ENCODE measurements at regions not wholly inside any gene's neighbourhood (a gene's known extent, or its start where the extent isn't known, plus 50 kb on each side); places are given as distances from the start of the nearest gene placed in this dataset.

DNA sequence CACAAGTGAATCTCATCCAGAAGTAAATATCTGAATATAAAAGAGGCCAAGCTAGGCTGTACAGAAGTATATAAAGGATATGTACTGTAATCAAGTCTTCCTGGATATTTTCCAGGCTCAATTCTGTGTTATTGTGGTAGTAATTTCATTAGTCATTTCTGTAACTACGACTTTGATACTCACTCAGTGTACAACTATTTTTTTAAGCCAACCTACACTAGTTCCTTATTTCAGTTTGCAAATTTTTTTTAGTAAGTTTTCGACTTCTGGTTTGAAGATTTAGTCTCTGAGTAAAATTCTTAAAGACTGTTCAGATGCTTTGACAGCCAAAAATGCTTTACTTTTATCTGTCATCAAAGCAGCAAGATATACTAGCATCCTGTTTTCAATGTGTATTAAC is 130.8 kb downstream of the CAPZA3 start (continued):
- TF ChIP-seq JUNB (CRISPR knock-in tag; conservative IDR thresholded peaks at IDR 0.05) = no peak
- TF ChIP-seq, protein P1, sequence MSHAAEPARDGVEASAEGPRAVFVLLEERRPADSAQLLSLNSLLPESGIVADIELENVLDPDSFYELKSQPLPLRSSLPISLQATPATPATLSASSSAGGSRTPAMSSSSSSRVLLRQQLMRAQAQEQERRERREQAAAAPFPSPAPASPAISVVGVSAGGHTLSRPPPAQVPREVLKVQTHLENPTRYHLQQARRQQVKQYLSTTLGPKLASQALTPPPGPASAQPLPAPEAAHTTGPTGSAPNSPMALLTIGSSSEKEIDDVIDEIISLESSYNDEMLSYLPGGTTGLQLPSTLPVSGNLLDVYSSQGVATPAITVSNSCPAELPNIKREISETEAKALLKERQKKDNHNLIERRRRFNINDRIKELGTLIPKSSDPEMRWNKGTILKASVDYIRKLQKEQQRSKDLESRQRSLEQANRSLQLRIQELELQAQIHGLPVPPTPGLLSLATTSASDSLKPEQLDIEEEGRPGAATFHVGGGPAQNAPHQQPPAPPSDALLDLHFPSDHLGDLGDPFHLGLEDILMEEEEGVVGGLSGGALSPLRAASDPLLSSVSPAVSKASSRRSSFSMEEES (CRISPR knock-in tag; IDR thresholded peaks at IDR 0.05) = no peak
- no peak for TF ChIP-seq MCM3 (IDR thresholded peaks at IDR 0.05)
- TF ChIP-seq, protein P2, sequence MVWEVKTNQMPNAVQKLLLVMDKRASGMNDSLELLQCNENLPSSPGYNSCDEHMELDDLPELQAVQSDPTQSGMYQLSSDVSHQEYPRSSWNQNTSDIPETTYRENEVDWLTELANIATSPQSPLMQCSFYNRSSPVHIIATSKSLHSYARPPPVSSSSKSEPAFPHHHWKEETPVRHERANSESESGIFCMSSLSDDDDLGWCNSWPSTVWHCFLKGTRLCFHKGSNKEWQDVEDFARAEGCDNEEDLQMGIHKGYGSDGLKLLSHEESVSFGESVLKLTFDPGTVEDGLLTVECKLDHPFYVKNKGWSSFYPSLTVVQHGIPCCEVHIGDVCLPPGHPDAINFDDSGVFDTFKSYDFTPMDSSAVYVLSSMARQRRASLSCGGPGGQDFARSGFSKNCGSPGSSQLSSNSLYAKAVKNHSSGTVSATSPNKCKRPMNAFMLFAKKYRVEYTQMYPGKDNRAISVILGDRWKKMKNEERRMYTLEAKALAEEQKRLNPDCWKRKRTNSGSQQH (CRISPR knock-in tag; IDR thresholded peaks at IDR 0.05) = no peak

- 89% methylated on average over 2 of the region's 2 CpGs for WGBS (ENCODE audit: insufficient coverage, low coverage, missing lambda C conversion rate)
- no peak for ATAC-seq
- TF ChIP-seq ZNF586 (CRISPR knock-in tag; conservative IDR thresholded peaks at IDR 0.05) (no peak), ZC3H4 (CRISPR knock-in tag; IDR thresholded peaks at IDR 0.05; ENCODE audit: borderline replicate concordance) (no peak), CCAR2 (IDR thresholded peaks at IDR 0.05; ENCODE audit: low read depth, low read length) (no peak), ELF2 (CRISPR knock-in tag; IDR thresholded peaks at IDR 0.05) (no peak), NFIC (IDR thresholded peaks at IDR 0.05) (no peak), RBM15 (IDR thresholded peaks at IDR 0.05; ENCODE audit: insufficient read depth, low read length) (no peak), EP400 (IDR thresholded peaks at IDR 0.05) (no peak), ZNF780A (CRISPR knock-in tag; IDR thresholded peaks at IDR 0.05) (no peak), TGIF2 (CRISPR knock-in tag; IDR thresholded peaks at IDR 0.05) (no peak), FOXA3 (CRISPR knock-in tag; conservative IDR thresholded peaks at IDR 0.05 in 1 of 2, IDR thresholded peaks at IDR 0.05 in 1 of 2) (no peak), POLR2B (IDR thresholded peaks at IDR 0.05; ENCODE audit: low read depth, partially characterized antibody) (no peak), RBM22 (IDR thresholded peaks at IDR 0.05; ENCODE audit: low read depth, low read length, poor library complexity, severe bottlenecking) (no peak), PKNOX1 (IDR thresholded peaks at IDR 0.05) (no peak)
- TF ChIP-seq, protein P3, sequence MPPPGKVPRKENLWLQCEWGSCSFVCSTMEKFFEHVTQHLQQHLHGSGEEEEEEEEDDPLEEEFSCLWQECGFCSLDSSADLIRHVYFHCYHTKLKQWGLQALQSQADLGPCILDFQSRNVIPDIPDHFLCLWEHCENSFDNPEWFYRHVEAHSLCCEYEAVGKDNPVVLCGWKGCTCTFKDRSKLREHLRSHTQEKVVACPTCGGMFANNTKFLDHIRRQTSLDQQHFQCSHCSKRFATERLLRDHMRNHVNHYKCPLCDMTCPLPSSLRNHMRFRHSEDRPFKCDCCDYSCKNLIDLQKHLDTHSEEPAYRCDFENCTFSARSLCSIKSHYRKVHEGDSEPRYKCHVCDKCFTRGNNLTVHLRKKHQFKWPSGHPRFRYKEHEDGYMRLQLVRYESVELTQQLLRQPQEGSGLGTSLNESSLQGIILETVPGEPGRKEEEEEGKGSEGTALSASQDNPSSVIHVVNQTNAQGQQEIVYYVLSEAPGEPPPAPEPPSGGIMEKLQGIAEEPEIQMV (tag; conservative IDR thresholded peaks at IDR 0.05; ENCODE audit: low read depth) = no peak
Measured at GRCh38 chr12:18872770-18873169, 134.9 kb downstream of the CAPZA3 start.

More at GRCh38 chr12:18872770-18873169, 134.9 kb downstream of the CAPZA3 start:
- Histone ChIP-seq H3K27me3 (ENCODE audit: control insufficient read depth in 2 of 2, insufficient read depth in 2 of 2, low read length in 2 of 2) (no peaks in the 10 kb centered on the region), H3K4me2 (ENCODE audit: insufficient read depth, low read length) (no peak overlapping the region), H3K36me3 (ENCODE audit: control insufficient read depth, insufficient read depth, low read length) (no peaks in the 10 kb centered on the region), H3K9me3 (replicated peaks; ENCODE audit: control insufficient read depth, insufficient read depth, low read depth, low read length) (no peaks in the 10 kb centered on the region), H3K27ac (ENCODE audit: extremely low read depth, low read depth, low read length) (no peak overlapping the region), H3K9ac (ENCODE audit: insufficient read depth in 1 of 2, low read depth in 2 of 2, low read length in 2 of 2) (no peak overlapping the region), H3K4me3 (no peak overlapping the region), H2AFZ (ENCODE audit: low read depth, low read length) (no peak overlapping the region), H3K79me2 (ENCODE audit: control insufficient read depth, insufficient read depth, low read length) (no peaks in the 10 kb centered on the region), H4K20me1 (replicated peaks; ENCODE audit: control insufficient read depth, insufficient read depth, low read length) (no peaks in the 10 kb centered on the region), H3K4me1 (replicated peaks in 1 of 2; ENCODE audit: control insufficient read depth in 2 of 2, insufficient read depth in 2 of 2, low read length in 2 of 2) (no peaks in the 10 kb centered on the region), H3K9me1 (ENCODE audit: control insufficient read depth, insufficient read depth, low read length) (no peaks in the 10 kb centered on the region)
- FAIRE-seq (no peak), DNase-seq (ENCODE audit: extremely low read depth in 1 of 4, low spot score in 3 of 4) (no peak)
- BruUV-seq (replicated peaks) = no TSS peak
- ChIA-PET POLR2A (interaction anchor here (1.0 kb wide), 1 partner anchor 11 kb away, joined by 3 read pairs; no protein-coding TSS in a partner anchor), CTCF (ENCODE audit: low intra/inter-chr PET ratio) (no interaction called here)
- in situ Hi-C loops (cut with MboI) = no loop called here
- intact Hi-C loops (cut with micrococcal nuclease) = no loop called here

All from K562 (cell line).